ENCODE measurements at regions not wholly inside any gene's neighbourhood (a gene's known extent, or its start where the extent isn't known, plus 50 kb on each side); places are given as distances from the start of the nearest gene placed in this dataset.

- TF ChIP-seq CTCF (IDR thresholded peaks at IDR 0.05; ENCODE audit: low read depth, low read length): no peak
- no peak for DNase-seq
Measured at GRCh38 chr9:135012166-135012565, 75.3 kb upstream of the OLFM1 start.

GRCh38 chr9:135014311-135015010, 73.0 kb upstream of the OLFM1 start:
- H3K9me3 ChIP-seq (ENCODE audit: severe bottlenecking): no peaks in the 10 kb centered on the region
- peak overlapping the region; percentile 87 for H3K27ac ChIP-seq
- no peak for TF ChIP-seq CTCF (IDR thresholded peaks at IDR 0.05; ENCODE audit: low read depth, low read length)
- peak; percentile 89 for DNase-seq
- no peaks in the 10 kb centered on the region for H3K36me3 ChIP-seq
- H3K27me3 ChIP-seq (ENCODE audit: insufficient read depth, low read depth, severe bottlenecking): no peaks in the 10 kb centered on the region
- peak overlapping the region; percentile 42 for H3K4me3 ChIP-seq (ENCODE audit: low read depth, low read length)

More at GRCh38 chr9:135012166-135012565, 75.3 kb upstream of the OLFM1 start:
- Histone ChIP-seq H3K36me3 (no peaks in the 10 kb centered on the region), H3K27ac (no peak overlapping the region), H3K9me3 (ENCODE audit: severe bottlenecking) (no peaks in the 10 kb centered on the region), H3K27me3 (ENCODE audit: insufficient read depth, low read depth, severe bottlenecking) (no peaks in the 10 kb centered on the region), H3K4me3 (ENCODE audit: low read depth, low read length) (no peak overlapping the region)

- H3K9me3 ChIP-seq (ENCODE audit: severe bottlenecking): no peaks in the 10 kb centered on the region
- peak overlapping the region; percentile 42 for H3K4me3 ChIP-seq (ENCODE audit: low read depth, low read length)
- TF ChIP-seq CTCF (IDR thresholded peaks at IDR 0.05; ENCODE audit: low read depth, low read length): no peak
- H3K27me3 ChIP-seq (ENCODE audit: insufficient read depth, low read depth, severe bottlenecking): no peaks in the 10 kb centered on the region
- no peak for DNase-seq
- H3K27ac ChIP-seq: peak overlapping the region; percentile 87
- H3K36me3 ChIP-seq: no peaks in the 10 kb centered on the region
Measured at GRCh38 chr9:135015096-135015495, 72.4 kb upstream of the OLFM1 start.

GRCh38 chr9:135015565-135015964, 71.9 kb upstream of the OLFM1 start:
- no peak overlapping the region for H3K4me3 ChIP-seq (ENCODE audit: low read depth, low read length)
- H3K36me3 ChIP-seq: no peaks in the 10 kb centered on the region
- DNase-seq: no peak
- H3K27ac ChIP-seq: peak overlapping the region; percentile 87
- TF ChIP-seq CTCF (IDR thresholded peaks at IDR 0.05; ENCODE audit: low read depth, low read length): no peak
- no peaks in the 10 kb centered on the region for H3K27me3 ChIP-seq (ENCODE audit: insufficient read depth, low read depth, severe bottlenecking)
- no peaks in the 10 kb centered on the region for H3K9me3 ChIP-seq (ENCODE audit: severe bottlenecking)

GRCh38 chr9:135016037-135016640, 71.3 kb upstream of the OLFM1 start:
- no peaks in the 10 kb centered on the region for H3K27me3 ChIP-seq (ENCODE audit: insufficient read depth, low read depth, severe bottlenecking)
- H3K9me3 ChIP-seq (ENCODE audit: severe bottlenecking): no peaks in the 10 kb centered on the region
- H3K36me3 ChIP-seq: no peaks in the 10 kb centered on the region
- H3K4me3 ChIP-seq (ENCODE audit: low read depth, low read length): no peak overlapping the region
- TF ChIP-seq CTCF (IDR thresholded peaks at IDR 0.05; ENCODE audit: low read depth, low read length): no peak
- no peak for DNase-seq
- no peak overlapping the region for H3K27ac ChIP-seq
